ENCODE measurements at regions not wholly inside any gene's neighbourhood (a gene's known extent, or its start where the extent isn't known, plus 50 kb on each side); places are given as distances from the start of the nearest gene placed in this dataset.

DNA sequence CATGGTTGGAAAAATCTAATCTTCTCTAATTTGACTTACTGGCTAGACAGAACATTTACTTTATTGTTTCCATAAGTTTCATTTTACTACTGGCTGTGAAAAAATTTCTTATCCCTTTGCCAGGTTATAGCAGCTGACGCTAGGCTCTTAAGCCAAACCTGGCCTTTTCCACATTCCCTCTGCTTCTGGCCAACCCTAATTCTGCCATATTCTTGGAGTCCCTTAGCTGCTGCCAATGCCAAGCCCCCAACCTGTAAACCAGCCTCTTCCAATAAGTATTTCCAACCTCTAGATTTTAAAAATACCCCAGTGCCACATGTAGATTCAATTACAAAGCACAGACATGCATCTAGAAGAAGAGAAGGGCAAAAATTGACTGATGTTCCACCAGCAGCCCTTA lies 452.3 kb upstream of the MEX3C start:
- TF ChIP-seq EZH2 (IDR thresholded peaks at IDR 0.05; ENCODE audit: borderline replicate concordance, low read depth, low read length, poor library complexity, severe bottlenecking): no peak
- TF ChIP-seq, protein P1, sequence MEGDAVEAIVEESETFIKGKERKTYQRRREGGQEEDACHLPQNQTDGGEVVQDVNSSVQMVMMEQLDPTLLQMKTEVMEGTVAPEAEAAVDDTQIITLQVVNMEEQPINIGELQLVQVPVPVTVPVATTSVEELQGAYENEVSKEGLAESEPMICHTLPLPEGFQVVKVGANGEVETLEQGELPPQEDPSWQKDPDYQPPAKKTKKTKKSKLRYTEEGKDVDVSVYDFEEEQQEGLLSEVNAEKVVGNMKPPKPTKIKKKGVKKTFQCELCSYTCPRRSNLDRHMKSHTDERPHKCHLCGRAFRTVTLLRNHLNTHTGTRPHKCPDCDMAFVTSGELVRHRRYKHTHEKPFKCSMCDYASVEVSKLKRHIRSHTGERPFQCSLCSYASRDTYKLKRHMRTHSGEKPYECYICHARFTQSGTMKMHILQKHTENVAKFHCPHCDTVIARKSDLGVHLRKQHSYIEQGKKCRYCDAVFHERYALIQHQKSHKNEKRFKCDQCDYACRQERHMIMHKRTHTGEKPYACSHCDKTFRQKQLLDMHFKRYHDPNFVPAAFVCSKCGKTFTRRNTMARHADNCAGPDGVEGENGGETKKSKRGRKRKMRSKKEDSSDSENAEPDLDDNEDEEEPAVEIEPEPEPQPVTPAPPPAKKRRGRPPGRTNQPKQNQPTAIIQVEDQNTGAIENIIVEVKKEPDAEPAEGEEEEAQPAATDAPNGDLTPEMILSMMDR (conservative IDR thresholded peaks at IDR 0.05; ENCODE audit: low read depth, low read length): no peak

Data from A673 (cell line).